Right ventricle myocardium superior (tissue), 1 donor: ENCODE measurements at regions not wholly inside any gene's neighbourhood (a gene's known extent, or its start where the extent isn't known, plus 50 kb on each side); places are given as distances from the start of the nearest gene placed in this dataset.
A peak's percentile ranks its signal among the peaks of the same experiment; 100 is the strongest.
"Not testable (repeated sequence)": the region's sequence is repeated elsewhere in the genome, so short reads cannot be mapped to it uniquely, and the experiment has no call there.

Experiments
- ATAC-seq: fragments of 200-7000 bp; cut with Tn5 transposase; one replicate; pipeline ENCODE4 v1.9.1; 2020; ENCODE audit warnings: mild to moderate bottlenecking; ENCODE audit not compliant: poor library complexity
- DNase-seq: peaks from one replicate; pipeline ENCODE4 v3.0.0-alpha.2; 2020
- intact Hi-C: fragments of 100-400 bp; cut with DNase I; formaldehyde crosslinking; loops from one replicate; pipeline ENCODE4 v1.11.2; 2022
- donor health status: DM: no; HTN: yes; CAD: no; lungs with severe emphysema.

- intact Hi-C loops, result no loop called here
- no peak for ATAC-seq
- no peak for DNase-seq
Observed at GRCh38 chr5:130324953-130325671, 420.8 kb downstream of the CHSY3 start.

GRCh38 chr5:130323804-130324454 is 419.7 kb downstream of the CHSY3 start:
- no peak for ATAC-seq
- DNase-seq, result no peak

DNA sequence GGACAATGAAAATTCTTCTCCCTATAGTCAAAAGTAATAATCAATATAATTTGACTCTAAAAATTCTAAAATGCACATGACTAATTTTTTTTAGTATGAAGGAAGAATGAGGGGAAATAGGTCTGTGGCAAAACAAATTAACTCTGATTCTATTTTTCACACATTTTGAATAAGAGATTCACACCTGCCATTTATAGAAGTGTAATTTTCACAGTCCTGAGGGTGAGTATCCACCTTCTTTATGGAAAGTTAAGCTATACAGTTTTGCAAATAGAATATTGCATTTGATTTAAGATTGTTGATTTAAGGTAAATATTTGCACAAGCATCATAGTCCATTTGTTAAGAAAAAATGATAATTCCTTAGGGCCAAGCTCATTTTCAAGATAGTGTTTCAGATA is 417.7 kb downstream of the CHSY3 start:
- DNase-seq (no peak), ATAC-seq (no peak)
- intact Hi-C loops, result no loop called here

More at GRCh38 chr5:130323804-130324454, 419.7 kb downstream of the CHSY3 start:
- intact Hi-C loops, result no loop called here

DNA sequence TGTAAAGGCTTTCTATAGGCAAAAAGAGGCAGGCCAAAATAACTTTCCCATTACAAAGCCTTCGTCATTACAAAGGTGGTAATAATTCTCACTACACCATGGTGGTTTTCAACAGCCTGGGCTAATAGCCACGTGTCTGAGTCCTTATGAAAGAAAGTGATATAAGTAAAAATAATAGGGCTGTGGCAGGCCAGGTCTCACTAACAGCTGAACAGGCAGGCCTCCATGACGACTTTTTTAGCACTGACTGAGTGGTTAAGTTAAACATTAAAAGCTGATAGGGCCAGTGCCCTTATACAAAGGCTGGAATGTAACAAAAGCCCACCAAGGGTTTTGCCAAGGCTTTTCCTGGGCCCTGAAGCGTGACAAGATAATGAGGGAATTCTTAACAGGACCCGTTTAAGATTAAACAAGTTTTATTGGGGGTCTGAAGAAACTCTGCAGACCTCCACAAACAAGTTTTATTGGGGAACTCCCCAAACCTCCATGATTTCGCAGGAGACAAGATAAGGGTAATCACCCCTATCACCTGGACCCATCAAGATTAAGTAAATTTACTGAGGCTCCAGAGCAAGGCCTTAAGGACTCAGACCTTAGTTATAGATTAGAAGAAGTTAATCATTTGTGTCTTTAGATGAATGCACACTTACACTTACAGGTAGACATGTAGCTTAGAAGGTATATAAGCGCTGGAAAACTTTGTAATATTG is 412.9 kb downstream of the CHSY3 start:
- ATAC-seq (no peak), DNase-seq (no peak)
- intact Hi-C loops, result no loop called here

GRCh38 chr5:130295235-130295634 is 391.0 kb downstream of the CHSY3 start:
- intact Hi-C loops, result no loop called here

GRCh38 chr5:130294798-130295197 is 390.5 kb downstream of the CHSY3 start:
- DNase-seq, intact Hi-C loops, ATAC-seq: not testable (repeated sequence)

More at GRCh38 chr5:130295235-130295634, 391.0 kb downstream of the CHSY3 start:
- DNase-seq (no peak), ATAC-seq (no peak)

GRCh38 chr5:130290219-130290618 is 386.0 kb downstream of the CHSY3 start:
- ATAC-seq, result no peak
- DNase-seq, result no peak
- intact Hi-C loops, result no loop called here

GRCh38 chr5:130289132-130290088 is 385.1 kb downstream of the CHSY3 start:
- ATAC-seq (no peak), DNase-seq (no peak)
- intact Hi-C loops, result no loop called here

DNA sequence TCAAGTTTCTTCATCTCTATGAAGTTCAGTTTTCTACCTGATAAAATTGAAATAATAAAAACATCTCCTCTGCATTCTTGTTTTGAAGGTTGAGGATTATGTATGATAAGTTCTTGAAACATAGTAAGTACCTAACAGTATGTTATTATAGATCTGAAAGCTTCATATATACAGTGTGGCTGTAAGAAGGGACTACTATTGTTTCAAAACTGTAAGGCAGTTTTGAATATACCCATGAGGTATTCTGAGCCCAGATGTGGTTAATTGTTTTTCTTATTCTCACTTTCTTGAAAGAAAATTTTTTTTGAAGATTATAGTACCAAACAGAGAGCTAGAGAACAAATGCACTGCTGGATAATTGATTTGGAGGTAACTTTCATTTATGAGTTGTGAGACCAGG is 383.2 kb downstream of the CHSY3 start:
- DNase-seq (no peak), ATAC-seq (no peak)
- intact Hi-C loops, result no loop called here

GRCh38 chr5:130286971-130287370 is 382.7 kb downstream of the CHSY3 start:
- DNase-seq (no peak), ATAC-seq (peak; percentile 41)
- intact Hi-C loops, result no loop called here

DNA sequence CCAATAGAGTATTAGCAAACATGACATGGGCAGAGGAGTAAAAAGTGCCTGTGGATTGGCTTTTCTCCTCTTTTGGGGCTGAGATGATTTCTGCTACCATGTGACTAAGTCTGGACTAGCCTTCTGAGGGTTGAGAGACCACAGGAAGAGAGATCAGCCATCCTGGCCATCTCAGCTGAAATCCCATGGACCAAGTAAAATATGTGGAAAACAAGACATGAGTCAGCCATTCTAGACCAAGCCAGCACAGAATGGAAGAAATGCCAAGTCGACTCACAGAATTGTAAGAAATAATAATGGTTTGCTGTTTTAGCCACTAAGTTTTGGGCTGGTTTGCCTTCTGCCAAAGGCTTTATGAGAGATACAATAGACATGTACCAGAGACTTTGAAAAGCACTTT is 377.8 kb downstream of the CHSY3 start:
- intact Hi-C loops, result no loop called here
- ATAC-seq, result peak; percentile 71
- no peak for DNase-seq

GRCh38 chr5:130280528-130281217 is 376.4 kb downstream of the CHSY3 start:
- no peak for DNase-seq
- intact Hi-C loops, result no loop called here
- no peak for ATAC-seq

GRCh38 chr5:130279386-130279785 is 375.1 kb downstream of the CHSY3 start:
- ATAC-seq (no peak), DNase-seq (no peak)
- intact Hi-C loops, result no loop called here

- ATAC-seq (no peak), DNase-seq (no peak)
- intact Hi-C loops, result no loop called here
Observed at GRCh38 chr5:130278136-130278535, 373.9 kb downstream of the CHSY3 start.

DNA sequence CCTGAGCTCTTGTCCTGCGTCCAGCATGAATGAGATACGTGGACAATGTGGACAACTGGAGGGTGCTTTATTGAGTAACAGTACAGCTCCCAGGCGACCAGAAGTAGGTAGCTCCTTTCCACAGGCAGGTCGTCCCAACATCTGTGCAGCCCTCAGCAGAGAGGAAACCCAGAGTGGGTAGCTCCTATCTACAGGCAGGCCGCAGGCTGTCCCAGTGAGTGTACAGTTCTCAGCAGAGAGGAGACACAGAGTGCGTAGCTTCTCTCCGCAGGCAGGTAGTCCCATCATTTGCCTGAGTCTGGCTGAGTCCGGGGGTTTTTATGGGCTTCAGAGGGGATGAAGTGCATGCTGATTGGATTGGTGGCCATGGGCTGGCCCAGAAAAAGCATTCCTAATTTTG is 373.3 kb downstream of the CHSY3 start:
- no peak for DNase-seq
- intact Hi-C loops, result no loop called here
- no peak for ATAC-seq

GRCh38 chr5:130277002-130277401 is 372.7 kb downstream of the CHSY3 start:
- intact Hi-C loops, result no loop called here
- DNase-seq (no peak), ATAC-seq (no peak)

- intact Hi-C loops, result no loop called here
- ATAC-seq (no peak), DNase-seq (no peak)
Observed at GRCh38 chr5:130272837-130273236, 368.6 kb downstream of the CHSY3 start.

DNA sequence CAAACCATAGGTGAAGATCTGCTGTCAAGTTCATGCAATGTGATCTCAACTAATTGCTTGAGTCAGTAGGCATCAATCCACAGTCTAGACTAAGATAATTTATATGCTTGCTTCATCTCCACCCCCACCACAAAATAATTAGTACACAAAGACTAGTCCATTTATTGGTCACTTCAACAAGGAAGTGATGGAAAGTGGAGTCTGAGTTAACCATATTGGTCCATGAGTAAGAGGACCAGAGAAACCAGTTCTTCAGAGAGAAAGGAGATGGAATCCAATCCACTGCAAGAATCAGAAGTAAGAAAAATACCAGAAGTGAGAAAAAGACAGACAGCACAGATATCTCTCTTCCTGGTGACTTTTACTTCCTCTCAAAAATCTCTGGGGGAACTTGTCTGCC is 366.5 kb downstream of the CHSY3 start:
- ATAC-seq (no peak), DNase-seq (no peak)
- intact Hi-C loops, result no loop called here
